Panc1 (cell line): ENCODE measurements at regions not wholly inside any gene's neighbourhood (a gene's known extent, or its start where the extent isn't known, plus 50 kb on each side); places are given as distances from the start of the nearest gene placed in this dataset.

Experiments used
- ATAC-seq: fragments of 200-7000 bp; cut with Tn5 transposase; 2 replicates; pipeline ENCODE4 v1.9.1; 2020; ENCODE audit warnings: mild to moderate bottlenecking, moderate library complexity
- BruUV-seq: library from RNA; stranded (reverse); fragments of 400-500 nt; replicated peaks from 2 replicates; lab custom pipeline; 2021; lab: Mats Ljungman, UMichigan
- CTCF ChIA-PET: fragments of 300-600 bp; sonication (Branson Sonifier 250); formaldehyde crosslinking; loops from one replicate; lab custom pipeline; 2022; ENCODE audit warnings: antibody characterized with exemption; lab: Charles Lee
- POLR2A ChIA-PET: fragments of 300-600 bp; sonication (Branson Sonifier 250); formaldehyde crosslinking; loops from one replicate; lab custom pipeline; 2022; ENCODE audit warnings: antibody characterized with exemption; lab: Charles Lee
- DNase-seq: peaks from one replicate; pipeline ENCODE4 v3.0.0-alpha.2; 2010; ENCODE audit warnings: low read depth, low spot score
- H3K27ac ChIP-seq: 2 replicates; pipeline ENCODE4 v1.5.1; 2011; ENCODE audit warnings: mild to moderate bottlenecking, low read length, inconsistent platforms
- H3K27me3 ChIP-seq: fragments of 200-500 bp; sonication (Bioruptor generic); 2 replicates; pipeline ENCODE4 v1.6.0; 2014; ENCODE audit warnings: low read length, inconsistent platforms; ENCODE audit not compliant: control insufficient read depth, insufficient read depth
- H3K36me3 ChIP-seq: fragments of 200-500 bp; sonication (Bioruptor generic); 2 replicates; pipeline ENCODE4 v1.5.1; 2014; ENCODE audit warnings: inconsistent platforms, mild to moderate bottlenecking, low read length, moderate library complexity; ENCODE audit not compliant: control insufficient read depth, insufficient read depth
- H3K4me1 ChIP-seq: 2 replicates; pipeline ENCODE4 v1.5.1; 2011; ENCODE audit warnings: inconsistent platforms, mild to moderate bottlenecking, low read length, moderate library complexity; ENCODE audit not compliant: control insufficient read depth, insufficient read depth
- H3K4me3 ChIP-seq, 2 experiments: 2 replicates each; pipeline ENCODE4 v1.5.1; 2011 to 2012; ENCODE audit warnings: low read depth in 2 of 2, low read length in 2 of 2, mild to moderate bottlenecking in 2 of 2, inconsistent platforms in 1 of 2, moderate library complexity in 1 of 2
- H3K9me3 ChIP-seq: fragments of 200-500 bp; sonication (Bioruptor generic); 2 replicates; pipeline ENCODE4 v1.5.1; 2014; ENCODE audit warnings: low read depth, mild to moderate bottlenecking, inconsistent platforms, low read length, moderate library complexity; ENCODE audit not compliant: control insufficient read depth, insufficient read depth
- POLR2AphosphoS5 ChIP-seq: IDR thresholded peaks from 2 replicates; pipeline ENCODE4 v1.6.1; 2012; ENCODE audit warnings: mild to moderate bottlenecking, low read depth, low read length, moderate library complexity
- SIN3A ChIP-seq: IDR thresholded peaks from 2 replicates; pipeline ENCODE4 v1.6.1; 2012; ENCODE audit warnings: low read depth, mild to moderate bottlenecking, low read length, moderate library complexity, borderline replicate concordance; ENCODE audit not compliant: insufficient read depth
- TCF7L2 ChIP-seq: IDR thresholded peaks from 2 replicates; pipeline ENCODE4 v1.6.1; 2011; ENCODE audit warnings: mild to moderate bottlenecking, low read depth, low read length, inconsistent platforms
- in situ Hi-C: cut with HindIII; loops from 2 replicates; pipeline ENCODE4 v1.10.0; 2016; ENCODE audit warnings: low sequenced_read_pairs, low pct_unique_long_range_greater_than_20kb
- intact Hi-C: fragments of 100-400 bp; cut with micrococcal nuclease; formaldehyde crosslinking; loops from one replicate; pipeline ENCODE4 v1.10.0; 2022; ENCODE audit not compliant: unreplicated experiment
- TF ChIP-seq, protein P1 (sequence below), 2 experiments: IDR thresholded peaks; 2 replicates each; pipeline ENCODE4 v1.6.1; 2011 to 2012; ENCODE audit warnings: low read depth in 2 of 2, control low read depth in 1 of 2, low read length in 1 of 2, mild to moderate bottlenecking in 1 of 2, moderate library complexity in 1 of 2; ENCODE audit not compliant: insufficient read depth in 1 of 2
- TF ChIP-seq, protein P2 (sequence below): fragments of 450-650 bp; IDR thresholded peaks from 2 replicates; pipeline ENCODE4 v1.5.1; 2017; ENCODE audit warnings: mild to moderate bottlenecking

DNA sequence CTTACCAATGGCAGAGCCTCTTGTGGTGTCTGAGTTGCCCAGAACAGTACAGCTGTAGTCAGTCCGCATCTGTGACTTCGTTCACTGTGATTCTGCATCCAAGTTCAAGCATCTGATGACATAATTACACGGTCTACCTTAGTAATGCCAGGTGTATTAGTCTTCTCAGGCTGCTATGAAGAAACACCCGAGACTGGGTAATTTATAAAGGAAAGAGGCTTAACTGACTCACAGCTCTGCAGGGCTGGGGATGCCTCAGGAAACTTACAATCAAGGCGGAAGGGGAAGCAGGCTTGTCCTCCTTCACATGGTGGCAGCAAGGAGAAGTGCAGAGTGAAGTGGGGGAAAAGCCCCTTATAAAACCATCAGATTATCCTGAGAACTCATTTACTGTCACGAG lies 163.9 kb upstream of the SULF2 start:
- Histone ChIP-seq H3K9me3 (no peaks in the 10 kb centered on the region), H3K4me3 (no peak overlapping the region), H3K4me1 (no peaks in the 10 kb centered on the region), H3K27ac (no peak overlapping the region), H3K36me3 (no peaks in the 10 kb centered on the region), H3K27me3 (0 out of 2 replicates have a peak, but pooled peaks cover 2% of the 10 kb centered on the region)
- no peak for ATAC-seq
- POLR2A ChIA-PET: interaction anchor here (0.6 kb wide), 1 partner anchor 358 kb away, joined by 12 read pairs; no protein-coding TSS in a partner anchor
- TF ChIP-seq POLR2AphosphoS5 (no peak), SIN3A (no peak), TCF7L2 (no peak)
- TF ChIP-seq, protein P1, sequence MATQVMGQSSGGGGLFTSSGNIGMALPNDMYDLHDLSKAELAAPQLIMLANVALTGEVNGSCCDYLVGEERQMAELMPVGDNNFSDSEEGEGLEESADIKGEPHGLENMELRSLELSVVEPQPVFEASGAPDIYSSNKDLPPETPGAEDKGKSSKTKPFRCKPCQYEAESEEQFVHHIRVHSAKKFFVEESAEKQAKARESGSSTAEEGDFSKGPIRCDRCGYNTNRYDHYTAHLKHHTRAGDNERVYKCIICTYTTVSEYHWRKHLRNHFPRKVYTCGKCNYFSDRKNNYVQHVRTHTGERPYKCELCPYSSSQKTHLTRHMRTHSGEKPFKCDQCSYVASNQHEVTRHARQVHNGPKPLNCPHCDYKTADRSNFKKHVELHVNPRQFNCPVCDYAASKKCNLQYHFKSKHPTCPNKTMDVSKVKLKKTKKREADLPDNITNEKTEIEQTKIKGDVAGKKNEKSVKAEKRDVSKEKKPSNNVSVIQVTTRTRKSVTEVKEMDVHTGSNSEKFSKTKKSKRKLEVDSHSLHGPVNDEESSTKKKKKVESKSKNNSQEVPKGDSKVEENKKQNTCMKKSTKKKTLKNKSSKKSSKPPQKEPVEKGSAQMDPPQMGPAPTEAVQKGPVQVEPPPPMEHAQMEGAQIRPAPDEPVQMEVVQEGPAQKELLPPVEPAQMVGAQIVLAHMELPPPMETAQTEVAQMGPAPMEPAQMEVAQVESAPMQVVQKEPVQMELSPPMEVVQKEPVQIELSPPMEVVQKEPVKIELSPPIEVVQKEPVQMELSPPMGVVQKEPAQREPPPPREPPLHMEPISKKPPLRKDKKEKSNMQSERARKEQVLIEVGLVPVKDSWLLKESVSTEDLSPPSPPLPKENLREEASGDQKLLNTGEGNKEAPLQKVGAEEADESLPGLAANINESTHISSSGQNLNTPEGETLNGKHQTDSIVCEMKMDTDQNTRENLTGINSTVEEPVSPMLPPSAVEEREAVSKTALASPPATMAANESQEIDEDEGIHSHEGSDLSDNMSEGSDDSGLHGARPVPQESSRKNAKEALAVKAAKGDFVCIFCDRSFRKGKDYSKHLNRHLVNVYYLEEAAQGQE (IDR thresholded peaks at IDR 0.05; ENCODE audit: insufficient read depth in 1 of 2, low read depth in 2 of 2, low read length in 1 of 2): no peak
- TF ChIP-seq, protein P2, sequence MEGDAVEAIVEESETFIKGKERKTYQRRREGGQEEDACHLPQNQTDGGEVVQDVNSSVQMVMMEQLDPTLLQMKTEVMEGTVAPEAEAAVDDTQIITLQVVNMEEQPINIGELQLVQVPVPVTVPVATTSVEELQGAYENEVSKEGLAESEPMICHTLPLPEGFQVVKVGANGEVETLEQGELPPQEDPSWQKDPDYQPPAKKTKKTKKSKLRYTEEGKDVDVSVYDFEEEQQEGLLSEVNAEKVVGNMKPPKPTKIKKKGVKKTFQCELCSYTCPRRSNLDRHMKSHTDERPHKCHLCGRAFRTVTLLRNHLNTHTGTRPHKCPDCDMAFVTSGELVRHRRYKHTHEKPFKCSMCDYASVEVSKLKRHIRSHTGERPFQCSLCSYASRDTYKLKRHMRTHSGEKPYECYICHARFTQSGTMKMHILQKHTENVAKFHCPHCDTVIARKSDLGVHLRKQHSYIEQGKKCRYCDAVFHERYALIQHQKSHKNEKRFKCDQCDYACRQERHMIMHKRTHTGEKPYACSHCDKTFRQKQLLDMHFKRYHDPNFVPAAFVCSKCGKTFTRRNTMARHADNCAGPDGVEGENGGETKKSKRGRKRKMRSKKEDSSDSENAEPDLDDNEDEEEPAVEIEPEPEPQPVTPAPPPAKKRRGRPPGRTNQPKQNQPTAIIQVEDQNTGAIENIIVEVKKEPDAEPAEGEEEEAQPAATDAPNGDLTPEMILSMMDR: no peak
- BruUV-seq: no TSS peak
- no peak for DNase-seq
- in situ Hi-C loops (no loop called here), intact Hi-C loops (no loop called here)
- CTCF ChIA-PET: no interaction called here

DNA sequence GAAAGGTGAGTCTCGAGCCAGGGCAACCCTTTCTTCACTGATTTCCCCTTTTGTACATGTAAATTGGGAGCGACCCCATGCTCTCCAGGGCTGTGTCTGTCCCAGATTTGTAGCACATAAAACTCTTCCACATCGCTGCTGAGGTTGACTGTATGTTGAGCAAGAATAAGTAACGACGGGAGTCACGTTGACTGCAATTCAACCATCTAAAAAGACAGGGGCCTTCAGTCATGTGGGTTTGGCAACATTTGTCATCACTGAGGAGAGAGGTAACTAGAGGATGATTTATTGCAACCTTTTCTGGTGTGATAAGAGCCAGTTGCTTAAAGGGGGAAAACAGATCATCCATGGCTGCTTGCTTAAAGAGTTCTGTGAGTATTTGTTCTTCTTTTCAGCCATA lies 159.4 kb upstream of the SULF2 start:
- intact Hi-C loops: no loop called here
- TF ChIP-seq TCF7L2: no peak
- no peak for TF ChIP-seq POLR2AphosphoS5
- TF ChIP-seq, protein P1 (IDR thresholded peaks at IDR 0.05; ENCODE audit: insufficient read depth in 1 of 2, low read depth in 2 of 2, low read length in 1 of 2): no peak
- TF ChIP-seq SIN3A: no peak
- TF ChIP-seq, protein P2: no peak
- Histone ChIP-seq H3K27me3 (0 out of 2 replicates have a peak, but pooled peaks cover 2% of the 10 kb centered on the region), H3K4me1 (no peaks in the 10 kb centered on the region), H3K9me3 (no peaks in the 10 kb centered on the region), H3K27ac (no peak overlapping the region), H3K4me3 (no peak overlapping the region), H3K36me3 (no peaks in the 10 kb centered on the region)
- in situ Hi-C loops: no loop called here
- CTCF ChIA-PET: no interaction called here
- BruUV-seq: no TSS peak
- no peak for ATAC-seq
- no peak for DNase-seq
- POLR2A ChIA-PET: no interaction called here
